Right cardiac atrium (tissue), 5 donors: ENCODE measurements at regions not wholly inside any gene's neighbourhood (a gene's known extent, or its start where the extent isn't known, plus 50 kb on each side); places are given as distances from the start of the nearest gene placed in this dataset.
"Not testable (repeated sequence)": the region's sequence is repeated elsewhere in the genome, so short reads cannot be mapped to it uniquely, and the experiment has no call there.

Experiments used
- ATAC-seq, 2 donors: fragments of 200-7000 bp; cut with Tn5 transposase; one replicate each; pipeline versions ENCODE4 v1.8.0 to v1.9.1; 2020; ENCODE audit warnings: moderate library complexity in 2 of 2, mild to moderate bottlenecking in 1 of 2
- DNase-seq, 3 donors: peaks; one replicate each; pipeline ENCODE4 v3.0.0-alpha.2; 2020
- H3K27ac ChIP-seq: one replicate; pipeline ENCODE4 v1.5.1; 2013; ENCODE audit warnings: mild to moderate bottlenecking, low read length, control low read depth, moderate library complexity
- H3K27me3 ChIP-seq: one replicate; pipeline ENCODE4 v1.6.1; 2013; ENCODE audit not compliant: control insufficient read depth, insufficient read depth
- H3K4me1 ChIP-seq: one replicate; pipeline ENCODE4 v1.6.1; 2013; ENCODE audit warnings: low read length; ENCODE audit not compliant: control insufficient read depth, insufficient read depth
- H3K4me3 ChIP-seq: one replicate; pipeline ENCODE4 v1.5.1; 2013; ENCODE audit warnings: low read length, control low read depth
- H3K9me3 ChIP-seq: one replicate; pipeline ENCODE4 v1.6.1; 2013; ENCODE audit warnings: low read length; ENCODE audit not compliant: control insufficient read depth
- WGBS: extraction: QIAGEN DNeasy Blood & Tissue Kit; methylation state at CpG from one replicate; pipeline ENCODE4 v1.1.7; 2013; 5-methylcytosine and 5-hydroxymethylcytosine counted together
- intact Hi-C, 4 donors: fragments of 100-400 bp; cut with DNase I; formaldehyde crosslinking; loops; one replicate each; pipeline versions ENCODE4 v1.11.0 to v1.14.0; 2022 to 2023
- donor health status: healthy with polysubstance abuse.
- donor health status: DM: no; HTN: yes; CAD: no.
- donor health status: DM: no; HTN: no; CAD: no.
- donor health status: DM: no; HTN: yes; CAD: no; lungs with severe emphysema.
- donor health status: DM: yes; HTN: yes; CAD: no.

DNA sequence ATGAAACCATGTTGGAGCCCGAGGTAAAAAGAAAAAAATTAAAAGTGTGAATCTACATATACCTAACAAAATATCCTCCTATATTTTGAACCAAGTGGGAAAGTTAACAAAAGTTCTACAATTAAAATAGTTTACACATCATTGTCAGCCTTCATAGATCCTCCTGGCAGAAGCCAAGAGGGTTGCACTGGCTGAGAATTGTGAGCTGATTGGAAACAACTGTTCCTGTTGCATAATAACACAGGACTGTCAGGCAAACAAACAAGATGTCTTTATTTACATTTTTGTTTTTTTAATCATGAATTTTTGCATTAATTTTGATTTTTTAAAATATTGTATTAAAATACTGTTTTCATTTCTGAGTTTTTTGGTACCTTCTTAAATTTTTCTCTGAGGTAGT, 215.2 kb upstream of the MME start:
- intact Hi-C loops: no loop called here
- no peaks in the 10 kb centered on the region for H3K27me3 ChIP-seq
- DNase-seq: peak in 1 of 3 donors; percentile 18
- H3K4me1 ChIP-seq: no peaks in the 10 kb centered on the region
- no peak overlapping the region for H3K27ac ChIP-seq
- no peak overlapping the region for H3K4me3 ChIP-seq
- no peaks in the 10 kb centered on the region for H3K9me3 ChIP-seq
- WGBS: 47% methylated on average over 1 of the region's 1 CpG
- no peak for ATAC-seq

DNA sequence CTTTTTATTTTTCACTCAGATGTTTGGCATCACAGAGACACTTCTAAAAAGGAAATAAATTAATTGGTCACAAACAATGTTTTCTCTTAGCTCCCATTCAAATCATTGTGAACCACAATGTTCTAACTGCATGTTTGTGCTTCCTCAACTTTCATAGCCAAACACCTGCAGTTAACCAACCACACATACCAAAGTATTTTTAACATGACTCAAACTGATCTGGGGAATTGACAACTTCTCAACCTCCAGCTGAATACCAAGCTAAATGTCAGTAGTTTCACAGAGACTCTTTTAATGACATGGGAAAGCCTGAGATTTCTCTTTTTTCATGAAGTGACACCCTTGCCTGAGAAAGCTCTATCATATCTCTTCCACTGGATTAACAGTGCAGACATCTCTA, 217.9 kb upstream of the MME start:
- no peak for ATAC-seq
- intact Hi-C loops: no loop called here

DNA sequence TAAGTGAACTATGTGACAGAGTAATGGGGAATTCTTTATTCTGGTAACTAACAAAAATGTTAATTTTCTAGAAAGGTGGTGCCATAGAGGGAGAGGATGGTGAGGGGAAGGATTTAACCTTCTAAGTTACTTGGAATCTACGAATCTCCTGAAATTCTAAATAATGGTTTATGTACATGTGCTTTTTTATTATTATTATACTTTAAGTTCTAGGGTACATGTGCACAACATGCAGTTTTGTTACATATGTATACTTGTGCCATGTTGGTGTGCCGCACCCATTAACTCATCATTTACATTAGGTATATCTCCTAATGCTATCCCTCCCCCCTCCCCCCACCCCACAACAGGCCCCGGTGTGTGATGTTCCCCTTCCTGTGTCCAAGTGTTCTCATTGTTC, 227.1 kb upstream of the MME start:
- H3K4me1 ChIP-seq, H3K27ac ChIP-seq, H3K27me3 ChIP-seq, H3K4me3 ChIP-seq, H3K9me3 ChIP-seq, DNase-seq, ATAC-seq, intact Hi-C loops: not testable (repeated sequence)
- WGBS: 82% methylated on average over 3 of the region's 3 CpGs

More for the DNA sequence above, 217.9 kb upstream of the MME start:
- Histone ChIP-seq H3K4me1 (no peaks in the 10 kb centered on the region), H3K27me3 (no peaks in the 10 kb centered on the region), H3K27ac (no peak overlapping the region), H3K4me3 (no peak overlapping the region), H3K9me3 (no peaks in the 10 kb centered on the region)
- DNase-seq: no peak

DNA sequence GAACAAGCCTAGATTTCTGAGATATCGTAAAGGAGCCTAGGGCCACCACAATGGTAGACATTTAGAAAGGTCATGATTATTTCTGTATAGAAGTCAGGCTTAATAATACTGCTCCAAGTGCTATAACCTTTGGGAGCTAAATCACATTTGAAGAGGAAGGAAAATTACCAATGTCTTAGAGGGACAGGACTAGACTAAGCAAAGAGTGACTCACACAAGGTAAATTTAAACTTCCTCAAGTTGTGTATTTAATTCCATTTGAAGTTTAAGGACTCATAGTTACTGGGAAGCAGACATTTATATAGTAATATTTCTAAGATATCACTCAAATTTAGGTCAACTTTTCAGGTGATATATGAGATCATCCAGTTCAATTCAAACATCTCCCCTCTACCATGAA, 227.6 kb upstream of the MME start:
- DNase-seq (no peak), ATAC-seq (no peak)
- intact Hi-C loops: no loop called here
- Histone ChIP-seq H3K9me3 (no peaks in the 10 kb centered on the region), H3K4me1 (no peaks in the 10 kb centered on the region), H3K27ac (no peak overlapping the region), H3K4me3 (no peak overlapping the region), H3K27me3 (no peaks in the 10 kb centered on the region)
- WGBS: 84% methylated on average over 1 of the region's 1 CpG

DNA sequence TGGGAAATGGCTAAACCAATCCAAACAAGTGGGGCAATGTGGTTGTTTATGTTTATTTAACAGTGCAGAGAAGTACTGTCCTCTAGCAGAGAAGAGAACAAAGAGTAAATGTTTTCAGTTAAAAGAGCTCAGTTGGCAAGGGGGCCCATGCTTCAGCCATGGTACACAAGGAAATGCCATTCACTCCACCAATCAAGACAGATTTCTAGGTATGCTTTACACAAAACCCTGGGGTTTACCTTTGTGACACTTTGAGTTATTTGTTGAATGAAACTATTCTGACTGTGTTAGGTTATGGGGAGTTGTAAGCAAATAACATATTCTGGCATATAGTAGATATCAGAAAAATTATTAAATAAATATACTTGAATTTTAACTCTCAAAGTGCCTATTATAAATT, 228.5 kb upstream of the MME start:
- H3K27me3 ChIP-seq: no peaks in the 10 kb centered on the region
- H3K9me3 ChIP-seq: no peaks in the 10 kb centered on the region
- no peak overlapping the region for H3K4me3 ChIP-seq
- intact Hi-C loops: no loop called here
- no peak overlapping the region for H3K27ac ChIP-seq
- ATAC-seq (no peak), DNase-seq (no peak)
- no peaks in the 10 kb centered on the region for H3K4me1 ChIP-seq

DNA sequence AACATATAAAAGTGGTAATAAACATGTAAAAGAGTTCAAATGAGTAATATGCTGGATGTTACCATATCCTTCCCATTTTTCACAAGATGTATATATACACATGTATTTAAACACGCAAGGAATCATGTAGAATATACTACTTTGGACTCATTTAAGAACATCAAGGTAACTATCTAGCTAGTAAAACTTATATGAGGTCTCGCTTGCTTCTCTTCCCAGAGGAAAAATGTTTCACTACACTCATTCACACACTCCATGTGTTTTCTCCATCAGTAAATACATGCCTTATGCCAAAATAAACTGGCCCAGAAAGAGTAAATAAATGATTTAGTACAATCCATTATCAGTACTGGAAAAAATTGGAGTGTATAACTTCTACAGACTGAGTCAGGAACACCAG, 229.2 kb upstream of the MME start:
- ATAC-seq: no peak
- no peak for DNase-seq
- intact Hi-C loops: no loop called here
- H3K4me3 ChIP-seq: no peak overlapping the region
- H3K9me3 ChIP-seq: no peaks in the 10 kb centered on the region
- no peaks in the 10 kb centered on the region for H3K4me1 ChIP-seq
- WGBS: 90% methylated on average over 2 of the region's 2 CpGs
- H3K27ac ChIP-seq: no peak overlapping the region
- H3K27me3 ChIP-seq: no peaks in the 10 kb centered on the region

DNA sequence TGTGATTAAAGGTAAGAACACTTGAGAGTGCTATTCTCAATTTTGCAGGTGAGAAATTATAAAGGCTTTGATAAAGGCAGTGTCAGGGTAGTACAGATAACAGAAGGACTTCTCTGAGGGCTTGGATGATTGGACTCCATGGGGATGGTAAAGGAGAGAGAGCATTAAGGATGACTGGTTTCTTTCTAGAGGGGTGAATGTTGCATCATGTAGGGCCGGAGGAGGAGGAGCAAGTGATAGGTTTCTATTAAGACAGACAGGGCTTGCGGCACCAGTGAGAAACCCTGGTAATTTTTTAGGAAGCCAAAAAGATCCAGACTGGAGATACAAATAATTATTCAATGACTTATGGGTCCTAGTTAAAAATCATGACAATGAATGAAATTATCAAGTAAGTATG, 230.7 kb upstream of the MME start:
- intact Hi-C loops: no loop called here
- DNase-seq (no peak), ATAC-seq (no peak)
- Histone ChIP-seq H3K4me3 (no peak overlapping the region), H3K4me1 (no peaks in the 10 kb centered on the region), H3K9me3 (no peaks in the 10 kb centered on the region), H3K27me3 (no peaks in the 10 kb centered on the region), H3K27ac (no peak overlapping the region)
- WGBS: 72% methylated on average over 2 of the region's 2 CpGs

DNA sequence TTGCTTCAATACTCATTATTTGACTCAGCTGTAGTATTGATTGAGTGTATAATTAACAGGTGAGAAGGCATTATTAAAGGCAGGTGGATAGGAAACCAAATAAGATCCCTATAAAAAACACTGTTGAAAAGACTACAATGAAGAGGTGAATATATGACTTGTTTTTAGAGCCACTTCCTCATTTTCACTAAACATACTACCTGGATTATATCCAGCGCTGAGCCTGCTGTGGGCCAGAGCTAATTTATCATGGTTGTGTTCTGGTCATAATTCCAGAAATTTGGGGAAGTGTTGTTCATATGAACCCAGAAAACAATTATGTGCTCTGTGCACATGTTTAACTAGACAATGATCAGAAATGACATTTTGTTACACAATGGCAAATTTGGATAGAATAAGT, 235.3 kb upstream of the MME start:
- WGBS: 78% methylated on average over 1 of the region's 1 CpG
- Histone ChIP-seq H3K27me3 (no peaks in the 10 kb centered on the region), H3K9me3 (no peaks in the 10 kb centered on the region), H3K27ac (no peak overlapping the region), H3K4me1 (no peaks in the 10 kb centered on the region), H3K4me3 (no peak overlapping the region)
- ATAC-seq (no peak), DNase-seq (no peak)
- intact Hi-C loops: no loop called here

DNA sequence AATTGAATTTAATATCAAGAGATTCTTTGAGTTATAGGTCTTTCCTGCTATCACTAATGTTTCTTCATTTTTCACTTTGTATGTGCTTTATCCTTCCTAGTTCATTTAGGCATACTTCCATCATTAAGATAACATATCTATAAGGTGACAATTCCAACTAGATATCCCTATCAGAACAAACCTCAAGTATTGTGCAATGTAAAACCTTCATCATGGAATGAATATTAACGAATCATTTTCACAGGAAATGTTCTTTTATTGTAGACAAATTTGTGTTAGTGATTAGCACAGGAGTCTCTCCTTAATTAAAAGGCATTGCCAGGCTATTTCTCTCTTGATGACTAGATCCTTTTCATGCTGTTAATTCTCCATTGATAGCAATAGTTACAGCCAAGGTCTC, 236.5 kb upstream of the MME start:
- no peaks in the 10 kb centered on the region for H3K9me3 ChIP-seq
- ATAC-seq: no peak
- no peaks in the 10 kb centered on the region for H3K4me1 ChIP-seq
- no peak overlapping the region for H3K4me3 ChIP-seq
- 44% methylated on average over 1 of the region's 1 CpG for whole genome bisulfite sequencing
- intact Hi-C loops: no loop called here
- DNase-seq: no peak
- no peak overlapping the region for H3K27ac ChIP-seq
- no peaks in the 10 kb centered on the region for H3K27me3 ChIP-seq

DNA sequence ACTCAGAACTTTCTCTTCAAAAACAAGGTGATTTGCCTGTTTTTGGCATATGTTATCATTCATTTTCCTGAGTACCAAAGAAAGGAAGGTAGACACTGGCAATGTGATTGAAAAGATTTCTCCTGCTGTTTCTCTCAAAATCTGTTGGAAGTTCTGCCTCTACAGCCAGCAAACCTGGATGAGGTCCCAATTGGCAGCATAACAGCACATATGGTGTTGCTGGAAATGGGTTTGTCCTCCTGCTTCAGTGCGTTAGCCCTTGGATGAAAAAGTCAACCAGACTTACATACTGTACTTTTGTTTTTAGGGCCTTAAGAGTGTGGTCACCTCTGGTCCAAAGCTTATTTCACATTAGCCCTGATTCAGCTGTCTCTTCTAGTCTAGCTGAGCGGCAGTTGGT, 237.6 kb upstream of the MME start:
- Histone ChIP-seq H3K27ac (no peak overlapping the region), H3K4me3 (no peak overlapping the region), H3K4me1 (no peaks in the 10 kb centered on the region), H3K9me3 (no peaks in the 10 kb centered on the region), H3K27me3 (no peaks in the 10 kb centered on the region)
- WGBS: 79% methylated on average over 2 of the region's 2 CpGs
- ATAC-seq: no peak
- intact Hi-C loops: no loop called here
- no peak for DNase-seq

DNA sequence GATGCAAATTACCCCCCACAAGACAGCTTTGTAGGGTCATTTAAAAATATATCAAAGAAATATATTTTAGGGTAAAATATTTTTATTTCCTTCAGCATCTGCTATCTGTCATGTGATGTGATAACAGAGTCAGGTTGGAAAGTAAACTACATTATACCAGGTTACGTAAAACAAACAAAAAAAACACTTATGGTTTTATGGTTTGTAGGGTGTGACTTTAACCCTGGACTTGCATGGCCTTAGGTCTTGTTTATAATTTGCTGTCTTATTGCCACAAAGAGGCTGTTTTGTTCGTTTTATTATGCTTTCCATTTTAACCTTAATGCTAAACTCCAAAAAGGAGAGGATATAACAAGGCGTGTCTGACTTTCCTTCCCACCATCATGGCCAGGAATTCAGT, 244.5 kb upstream of the MME start:
- Histone ChIP-seq H3K9me3 (no peaks in the 10 kb centered on the region), H3K4me1 (no peaks in the 10 kb centered on the region), H3K27me3 (no peaks in the 10 kb centered on the region), H3K27ac (no peak overlapping the region), H3K4me3 (no peak overlapping the region)
- intact Hi-C loops: no loop called here
- 59% methylated on average over 3 of the region's 3 CpGs for WGBS
- ATAC-seq: no peak
- no peak for DNase-seq

DNA sequence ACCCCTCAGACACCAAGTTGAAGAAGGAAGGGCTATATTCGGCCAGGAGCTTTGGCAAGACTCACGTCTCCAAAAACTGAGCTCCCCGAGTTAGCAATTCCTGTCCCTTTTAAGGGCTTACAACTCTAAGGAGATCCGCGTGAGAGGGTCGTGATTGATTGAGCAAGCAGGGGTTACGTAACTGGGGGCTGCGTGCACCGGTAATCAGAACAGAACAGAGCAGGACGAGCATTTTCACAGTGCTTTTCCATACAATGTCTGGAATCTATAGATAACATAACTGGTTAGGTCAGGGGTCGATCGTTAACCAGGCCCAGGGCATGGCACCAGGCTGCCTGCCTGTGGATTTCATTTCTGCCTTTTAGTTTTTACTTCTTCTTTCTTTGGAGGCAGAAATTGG, 245.3 kb upstream of the MME start:
- DNase-seq, H3K4me3 ChIP-seq, intact Hi-C loops, ATAC-seq, H3K27me3 ChIP-seq, H3K4me1 ChIP-seq, H3K9me3 ChIP-seq, H3K27ac ChIP-seq: not testable (repeated sequence)
- WGBS: 73% methylated on average over 12 of the region's 12 CpGs
